ENCODE measurements at regions not wholly inside any gene's neighbourhood (a gene's known extent, or its start where the extent isn't known, plus 50 kb on each side); places are given as distances from the start of the nearest gene placed in this dataset.
"Not testable (repeated sequence)": the region's sequence is repeated elsewhere in the genome, so short reads cannot be mapped to it uniquely, and the experiment has no call there.

DNA sequence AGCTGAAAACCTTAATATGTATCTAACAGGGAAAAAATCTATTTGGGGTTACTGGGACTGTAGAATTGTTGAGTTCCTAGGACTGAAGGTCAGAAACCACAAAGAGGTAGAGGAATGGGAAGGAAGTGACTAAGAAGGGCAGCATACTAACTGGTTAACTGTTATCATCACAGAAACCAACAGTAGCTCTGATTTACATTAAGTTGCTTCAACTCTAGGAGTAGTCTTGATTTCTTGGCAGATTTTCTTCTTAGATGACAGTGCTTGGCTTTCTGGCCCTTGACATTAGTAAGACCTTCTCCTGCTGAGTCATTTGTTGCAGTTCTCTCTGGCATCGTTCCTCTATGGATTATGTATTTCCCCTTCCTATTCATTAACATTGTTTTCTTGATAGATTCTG, 116.1 kb upstream of the RASA1 start:
- no peak for DNase-seq (ENCODE audit: extremely low read depth in 1 of 11, low read depth in 9 of 11, low spot score in 4 of 11)

DNA sequence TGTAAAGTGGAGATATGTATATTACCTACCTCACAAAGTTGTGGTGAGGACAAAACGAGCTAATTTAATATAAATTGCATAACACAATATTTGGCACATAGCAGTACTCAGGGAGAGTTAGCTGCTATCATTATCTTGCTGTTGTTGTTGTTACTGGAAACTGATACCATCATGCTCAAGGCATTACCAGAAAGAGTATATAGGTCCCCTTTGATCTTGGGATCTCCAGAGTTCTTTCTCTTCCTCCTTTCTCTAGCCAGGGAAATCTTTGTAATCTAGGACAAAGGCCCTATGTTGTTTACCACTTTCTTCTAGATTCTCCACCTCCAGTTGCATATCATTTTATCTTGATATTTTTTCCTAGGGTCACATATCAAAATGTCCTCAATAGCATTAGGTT, 114.8 kb upstream of the RASA1 start:
- no peak for DNase-seq (ENCODE audit: extremely low read depth in 1 of 11, low read depth in 9 of 11, low spot score in 4 of 11)

DNA sequence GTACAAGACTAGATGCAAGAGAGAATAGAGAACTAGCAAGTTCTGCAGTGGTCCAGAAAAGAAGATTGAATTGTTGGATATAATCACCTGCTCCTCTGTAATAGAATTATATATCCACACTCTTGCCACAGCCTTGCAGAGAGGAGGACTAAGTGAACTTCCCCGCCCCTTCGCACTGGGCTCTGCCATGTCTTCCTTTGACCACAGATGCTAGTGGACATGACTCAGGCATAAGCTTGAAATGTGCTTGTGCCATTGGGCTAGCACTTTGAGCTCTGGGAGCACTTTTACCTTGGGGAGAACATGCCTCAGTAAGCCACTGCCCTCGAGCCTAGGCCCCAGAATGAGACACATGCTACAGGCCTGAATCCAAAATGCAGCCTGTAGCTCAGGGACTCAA, 113.5 kb upstream of the RASA1 start:
- DNase-seq (ENCODE audit: extremely low read depth in 1 of 11, low read depth in 9 of 11, low spot score in 4 of 11): no peak

DNA sequence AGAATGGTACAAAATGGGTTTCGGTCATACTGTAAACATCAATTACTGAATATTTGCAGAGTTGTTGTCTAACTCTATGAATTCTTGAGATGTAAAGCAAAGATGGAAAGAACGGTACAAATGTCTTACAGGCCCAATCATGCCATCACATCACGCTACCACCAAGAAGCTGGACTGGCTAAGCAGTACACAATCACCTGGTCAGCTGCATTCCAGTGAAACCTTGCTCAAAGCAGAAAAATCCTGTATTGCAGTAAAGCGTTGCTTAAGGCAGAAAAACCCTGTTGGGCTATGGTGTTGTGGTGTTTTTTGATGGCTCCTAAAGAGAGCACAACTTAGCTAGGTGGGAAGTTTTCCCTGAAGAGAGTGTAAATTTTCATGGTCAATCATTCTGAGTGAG, 112.6 kb upstream of the RASA1 start:
- DNase-seq (ENCODE audit: extremely low read depth in 1 of 11, low read depth in 9 of 11, low spot score in 4 of 11): no peak

DNA sequence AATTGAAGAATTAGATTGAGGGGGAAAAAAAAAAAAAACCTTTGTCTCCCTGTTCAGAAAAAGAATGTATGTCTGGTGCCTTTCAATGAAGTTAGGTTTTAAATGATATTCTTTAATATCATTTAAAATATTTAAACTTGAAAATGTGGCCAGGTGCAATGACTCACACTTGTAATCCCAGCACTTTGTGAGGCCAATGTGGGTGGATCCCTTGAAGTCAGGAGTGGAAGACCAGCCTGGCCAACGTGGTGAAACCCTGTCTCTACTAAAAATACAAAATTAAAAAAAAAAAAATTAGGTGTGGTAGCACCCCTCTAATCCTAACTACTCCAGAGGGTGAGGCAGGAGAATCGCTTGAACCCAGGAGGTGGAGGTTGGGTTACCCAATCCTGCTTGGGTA, 111.1 kb upstream of the RASA1 start:
- no peak for DNase-seq (ENCODE audit: extremely low read depth in 1 of 11, low read depth in 9 of 11, low spot score in 4 of 11)

DNA sequence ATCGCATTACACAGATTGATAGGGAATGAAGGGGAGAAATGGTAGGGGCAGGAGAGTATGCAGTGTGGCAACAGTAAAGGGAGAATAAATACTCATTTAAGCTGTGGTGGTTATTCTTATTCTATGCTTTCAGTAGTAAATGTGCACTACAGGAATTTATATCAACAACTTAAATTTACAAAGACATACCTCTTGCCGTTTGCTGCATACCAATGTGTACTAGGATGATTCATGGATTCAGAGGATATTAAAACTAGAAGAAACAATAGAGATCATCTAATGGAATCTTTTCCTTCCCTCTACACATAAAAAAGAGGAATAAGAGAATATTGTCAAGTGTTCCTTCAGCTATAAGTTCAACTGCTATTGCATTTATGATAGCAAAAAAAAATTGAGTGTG, 103.3 kb upstream of the RASA1 start:
- DNase-seq (ENCODE audit: extremely low read depth in 1 of 11, low read depth in 9 of 11, low spot score in 4 of 11): no peak

DNA sequence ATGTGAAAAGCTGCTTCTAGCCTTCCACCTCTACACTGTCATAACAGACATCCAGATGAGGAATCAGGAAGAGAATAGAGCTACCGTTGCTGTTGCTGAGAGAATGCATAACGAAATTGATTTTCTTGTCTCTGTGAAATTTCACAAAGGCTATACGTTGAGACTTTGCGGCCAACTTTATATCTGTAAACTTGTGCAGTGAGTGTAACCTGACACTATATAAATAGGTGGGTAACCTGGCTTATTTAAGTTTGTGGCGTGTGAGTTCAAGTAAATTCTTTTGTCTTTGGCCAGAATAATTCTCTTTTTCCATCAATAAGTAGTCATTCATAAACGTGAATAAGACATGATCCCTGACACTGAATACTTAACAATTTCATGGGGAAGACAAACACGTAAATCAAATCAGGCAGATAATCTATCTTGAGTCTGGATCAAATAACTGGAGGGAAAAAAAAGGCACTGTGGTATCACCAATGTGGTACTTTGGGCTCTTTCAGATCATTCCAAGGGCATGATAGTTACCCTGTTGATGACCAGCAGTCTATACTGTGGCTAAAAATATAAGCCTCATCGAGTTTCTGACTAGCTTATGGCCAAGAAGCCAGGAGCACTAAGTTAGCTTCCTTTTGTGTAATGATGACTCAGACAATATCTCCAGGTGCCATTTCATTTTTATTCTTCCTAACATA, 98.2 kb upstream of the RASA1 start:
- DNase-seq (ENCODE audit: extremely low read depth in 1 of 11, low read depth in 9 of 11, low spot score in 4 of 11): no peak

DNA sequence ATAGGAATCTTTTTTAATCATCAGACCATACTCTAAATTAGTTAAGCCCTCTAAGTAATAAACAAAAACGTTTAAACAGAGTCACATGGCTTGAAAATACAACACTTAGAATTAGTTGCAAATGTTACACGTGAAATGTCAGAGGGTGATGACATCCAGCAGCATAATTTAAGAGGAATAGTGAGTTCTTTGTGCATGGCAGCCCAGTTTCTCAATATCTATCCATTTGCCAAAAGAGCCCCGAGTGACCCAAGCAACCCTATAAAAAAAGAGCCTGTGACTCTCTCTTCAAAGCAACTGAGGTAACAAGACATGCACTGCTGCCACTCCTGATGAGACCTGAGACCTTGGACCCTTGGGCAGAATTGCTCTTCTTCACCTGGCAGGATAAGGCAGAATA, 96.9 kb upstream of the RASA1 start:
- no peak for DNase-seq (ENCODE audit: extremely low read depth in 1 of 11, low read depth in 9 of 11, low spot score in 4 of 11)

DNA sequence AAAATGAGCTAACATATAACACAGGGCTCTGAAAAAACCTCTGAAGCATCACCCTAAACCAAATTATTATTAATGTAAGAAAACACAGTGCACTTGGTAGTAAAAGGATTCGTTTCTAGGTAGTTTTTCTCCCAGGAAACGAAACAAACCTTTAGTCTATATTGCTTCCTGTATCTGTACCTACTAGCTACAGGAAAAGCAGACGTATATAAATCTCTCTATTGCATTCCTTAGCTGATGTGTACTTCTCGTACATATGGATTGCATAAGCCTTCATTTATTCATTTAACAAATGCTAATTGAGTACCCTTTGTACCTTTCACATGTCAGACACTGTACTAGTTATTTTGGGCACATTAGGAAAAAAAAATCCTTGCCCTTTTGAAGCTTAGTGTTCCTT, 85.0 kb upstream of the RASA1 start:
- DNase-seq (ENCODE audit: extremely low read depth in 1 of 11, low read depth in 9 of 11, low spot score in 4 of 11): no peak

DNA sequence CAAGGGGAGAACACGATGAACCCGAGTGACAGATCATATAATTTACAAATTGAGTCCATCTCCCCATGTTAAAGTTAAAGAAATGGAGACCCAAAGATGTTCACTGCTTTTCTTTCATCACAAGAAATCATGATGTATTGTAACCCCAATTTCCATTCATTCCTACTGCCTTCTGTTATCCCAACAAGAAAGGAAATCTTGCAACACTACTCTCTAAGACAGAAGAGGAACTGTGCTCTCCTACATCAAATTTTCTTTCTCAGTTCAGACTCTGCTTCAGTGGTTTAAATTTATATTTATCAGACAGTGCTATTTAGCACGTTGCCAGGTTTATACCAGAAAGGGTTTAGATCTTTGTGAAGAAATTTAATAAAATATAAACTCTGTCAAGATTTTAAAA, 83.8 kb upstream of the RASA1 start:
- DNase-seq (ENCODE audit: extremely low read depth in 1 of 11, low read depth in 9 of 11, low spot score in 4 of 11): no peak

DNA sequence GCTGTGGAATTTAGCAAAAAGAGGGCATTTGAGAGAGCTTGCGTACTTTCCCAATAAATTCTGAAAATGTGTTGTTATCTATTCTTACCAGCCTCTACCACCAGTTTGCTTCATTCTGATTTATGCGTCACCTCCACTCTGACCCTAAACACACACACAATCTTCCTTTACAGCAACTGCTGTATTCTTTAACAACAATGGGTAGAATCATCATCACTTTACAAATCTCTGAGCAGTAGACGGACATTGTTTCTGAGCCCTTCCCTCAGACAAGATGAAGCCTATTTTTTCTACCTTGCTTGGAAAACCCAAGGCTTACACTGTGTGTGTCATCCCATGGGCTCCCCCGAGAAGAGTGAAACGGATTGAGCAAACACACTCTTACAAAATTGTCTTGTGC, 83.1 kb upstream of the RASA1 start:
- DNase-seq (ENCODE audit: extremely low read depth in 1 of 11, low read depth in 9 of 11, low spot score in 4 of 11): no peak

DNA sequence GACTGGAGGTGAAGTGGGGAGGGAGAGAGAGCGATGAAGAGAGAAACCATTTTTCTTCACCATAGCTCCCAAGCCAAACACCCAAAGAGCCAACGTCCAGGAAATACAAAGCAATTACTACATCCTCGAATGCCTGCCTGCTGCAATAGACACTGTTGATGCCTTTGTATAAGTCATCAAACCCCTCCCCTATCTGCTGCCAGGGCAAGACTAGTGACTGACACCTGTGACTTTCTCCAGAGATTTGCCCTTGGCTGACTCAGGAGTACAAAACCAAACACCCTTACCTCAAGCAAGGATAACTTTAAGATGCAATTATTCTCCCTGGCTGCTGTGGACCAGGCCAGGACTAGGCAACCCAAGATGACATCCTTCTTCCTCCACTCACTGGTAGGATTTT, 81.8 kb upstream of the RASA1 start:
- no peak for DNase-seq (ENCODE audit: extremely low read depth in 1 of 11, low read depth in 9 of 11, low spot score in 4 of 11)

DNA sequence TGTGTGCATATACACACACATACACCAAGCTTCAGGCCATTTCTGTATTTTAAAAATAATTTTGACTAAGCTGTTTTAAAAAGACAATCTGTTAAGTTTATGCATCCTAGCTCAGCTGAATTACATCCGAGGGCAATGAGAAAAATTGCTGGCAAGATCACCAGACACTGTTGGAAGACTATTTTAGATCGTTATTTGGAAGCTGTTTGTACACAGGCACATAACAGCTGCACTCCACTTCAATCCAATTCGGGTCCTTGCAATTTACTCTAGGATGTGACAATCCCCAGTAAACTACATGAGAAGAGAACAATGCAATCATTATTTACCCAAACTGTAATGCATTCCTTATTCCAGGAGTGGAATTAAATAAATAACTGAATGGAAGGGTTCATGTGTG, 79.3 kb upstream of the RASA1 start:
- no peak for DNase-seq (ENCODE audit: extremely low read depth in 1 of 11, low read depth in 9 of 11, low spot score in 4 of 11)

DNA sequence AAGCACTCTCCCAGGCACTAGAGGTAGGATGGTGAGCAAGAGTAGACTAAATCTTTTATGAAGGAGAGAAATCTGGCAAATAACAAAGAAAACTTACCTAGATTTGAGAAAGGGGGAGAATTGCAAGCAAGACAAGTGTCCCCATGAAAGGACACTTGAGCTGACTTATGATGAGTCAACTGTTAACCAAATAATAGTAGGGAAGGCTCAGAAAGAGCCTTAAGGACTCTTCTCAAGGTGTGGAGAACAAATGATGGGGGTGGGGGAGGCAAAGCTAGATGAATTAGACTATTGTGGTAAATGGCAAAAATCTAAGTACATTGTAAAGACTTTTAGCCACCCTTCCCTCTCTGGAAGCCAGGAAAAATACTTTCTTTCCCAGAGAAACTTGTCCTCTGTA, 77.6 kb upstream of the RASA1 start:
- no peak for DNase-seq (ENCODE audit: extremely low read depth in 1 of 11, low read depth in 9 of 11, low spot score in 4 of 11)

DNA sequence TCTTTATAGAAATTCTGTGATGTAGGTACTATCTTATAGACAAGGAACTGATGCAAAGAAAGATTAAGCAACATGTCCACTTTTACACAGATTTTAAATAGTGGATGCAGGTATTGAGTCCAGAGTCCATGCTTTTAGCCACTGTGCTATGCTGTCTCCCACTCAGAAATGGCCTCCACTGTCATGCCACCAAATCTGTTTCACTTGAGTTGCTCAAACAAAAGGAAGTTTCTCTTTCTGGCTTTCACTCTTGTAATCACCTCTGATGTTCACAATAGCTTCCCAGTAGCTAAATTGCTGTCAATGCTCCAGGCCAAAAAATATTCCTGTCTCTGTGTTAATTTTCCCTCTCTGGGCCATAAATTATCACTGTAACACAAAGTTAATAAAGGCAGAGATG, 77.0 kb upstream of the RASA1 start:
- no peak for DNase-seq (ENCODE audit: extremely low read depth in 1 of 11, low read depth in 9 of 11, low spot score in 4 of 11)

DNA sequence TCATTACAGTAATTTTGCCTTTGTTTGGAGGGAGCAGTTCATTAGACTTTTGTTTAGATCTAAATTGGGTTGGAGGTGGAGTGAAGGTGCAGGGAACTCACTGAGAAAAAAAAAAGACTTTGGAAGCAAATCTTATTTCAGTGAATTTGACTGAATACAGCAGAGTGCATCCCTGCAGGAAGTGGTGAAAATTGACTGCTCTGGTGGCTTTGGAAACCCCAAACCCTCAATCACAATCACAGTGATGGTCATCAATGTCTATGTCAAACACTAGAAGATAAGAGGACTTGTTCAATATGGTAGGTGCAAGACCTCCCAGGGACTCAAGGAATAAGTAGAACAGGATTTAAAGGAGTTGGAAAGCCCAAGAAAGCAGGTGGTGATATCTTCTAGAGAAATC, 76.0 kb upstream of the RASA1 start:
- no peak for DNase-seq (ENCODE audit: extremely low read depth in 1 of 11, low read depth in 9 of 11, low spot score in 4 of 11)

DNA sequence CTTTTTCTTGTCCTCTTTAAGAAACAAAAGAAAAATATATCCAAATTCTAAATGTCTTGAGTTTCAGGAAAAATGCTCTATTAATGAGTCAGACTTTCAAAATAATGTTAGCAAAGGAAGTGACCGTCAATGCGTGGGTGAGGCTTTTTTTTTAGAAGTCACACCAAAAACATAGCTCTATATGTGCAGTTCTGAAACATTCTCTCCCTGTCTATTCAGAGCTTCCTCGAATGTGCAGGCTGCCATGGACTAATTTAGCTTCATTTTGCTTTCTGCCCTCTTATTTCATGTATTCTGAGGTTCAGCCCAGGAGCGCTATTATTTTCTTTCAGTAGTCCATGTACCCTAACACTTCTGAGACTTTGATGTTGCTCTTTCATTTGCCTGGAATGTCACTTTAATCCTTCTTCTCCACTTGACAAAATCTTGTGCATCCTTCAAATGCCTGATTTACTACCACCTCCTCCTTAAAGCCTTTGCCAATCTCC, 72.5 kb upstream of the RASA1 start:
- DNase-seq (ENCODE audit: extremely low read depth in 1 of 11, low read depth in 9 of 11, low spot score in 4 of 11): no peak

DNA sequence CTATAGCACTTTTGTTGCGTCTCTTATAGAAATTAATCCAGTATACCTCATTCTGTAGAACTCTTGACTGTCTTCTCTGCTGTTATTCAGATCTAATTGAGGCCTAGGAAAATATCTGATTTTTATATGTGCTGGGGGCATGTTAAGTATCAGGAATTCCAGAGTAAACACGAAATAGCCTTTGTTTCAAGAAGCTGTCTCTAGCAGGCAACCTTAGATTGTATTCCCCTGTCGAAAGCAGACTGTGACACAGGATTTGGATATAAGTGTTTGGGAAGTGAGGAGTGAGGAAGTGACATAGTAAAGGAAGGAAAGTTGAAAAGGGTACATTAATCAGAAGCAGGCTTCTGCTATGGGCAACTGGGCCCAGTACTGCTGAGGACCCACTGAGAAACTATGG, 72.1 kb upstream of the RASA1 start:
- DNase-seq (ENCODE audit: extremely low read depth in 1 of 11, low read depth in 9 of 11, low spot score in 4 of 11): no peak

DNA sequence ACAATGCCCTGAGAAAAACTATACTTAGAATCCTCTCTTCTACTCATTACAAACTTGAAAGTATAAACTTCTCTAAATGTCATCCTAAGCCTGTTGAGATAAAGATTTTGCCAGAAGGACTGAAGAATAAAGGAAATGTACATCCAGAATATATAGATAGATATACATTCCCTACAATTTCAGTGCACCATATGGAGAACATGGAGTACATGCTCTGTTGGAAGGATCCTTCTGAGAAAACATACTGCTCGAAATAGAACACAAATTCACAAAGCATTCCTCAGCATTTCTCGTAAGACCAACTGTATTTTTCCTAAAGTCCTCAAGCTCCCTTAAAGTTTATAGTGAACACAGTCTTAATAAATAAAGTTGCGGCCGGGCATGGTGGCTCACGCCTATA, 69.7 kb upstream of the RASA1 start:
- no peak for DNase-seq (ENCODE audit: extremely low read depth in 1 of 11, low read depth in 9 of 11, low spot score in 4 of 11)

DNA sequence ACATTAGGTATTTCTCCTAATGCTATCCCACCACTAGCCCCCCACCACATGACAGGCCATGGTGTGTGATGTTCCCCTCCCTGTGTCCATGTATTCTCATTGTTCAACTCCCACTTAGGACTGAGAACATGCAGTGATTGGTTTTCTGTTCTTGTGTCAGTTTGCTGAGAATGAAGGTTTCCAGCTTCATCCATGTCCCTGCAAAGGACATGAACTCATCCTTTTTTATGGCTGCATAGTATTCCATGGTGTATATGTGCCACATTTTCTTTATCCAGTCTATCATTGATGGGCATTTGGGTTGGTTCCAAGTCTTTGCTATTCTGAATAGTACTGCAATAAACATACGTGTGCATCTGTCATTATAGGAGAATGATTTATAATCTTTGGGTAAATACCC, 68.4 kb upstream of the RASA1 start:
- DNase-seq (ENCODE audit: extremely low read depth in 1 of 11, low read depth in 9 of 11, low spot score in 4 of 11): not testable (repeated sequence)

DNA sequence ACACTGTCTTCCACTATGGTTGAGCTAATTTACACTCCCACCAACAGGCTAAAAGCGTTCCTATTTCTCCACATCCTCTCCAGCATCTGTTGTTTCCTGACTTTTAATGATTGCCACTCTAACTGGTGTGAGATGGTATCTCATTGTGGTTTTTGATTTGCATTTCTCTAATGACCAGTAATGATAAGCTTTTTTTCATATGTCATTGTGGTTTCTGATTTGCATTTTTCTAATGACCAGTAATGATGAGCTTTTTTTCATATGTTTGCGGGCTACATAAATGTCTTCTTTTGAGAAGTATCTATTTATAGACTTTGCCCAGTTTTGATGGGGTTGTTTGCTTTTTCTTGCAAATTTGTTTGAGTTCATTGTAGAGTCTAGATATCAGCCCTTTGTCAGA, 68.0 kb upstream of the RASA1 start:
- not testable (repeated sequence) for DNase-seq (ENCODE audit: extremely low read depth in 1 of 11, low read depth in 9 of 11, low spot score in 4 of 11)

DNA sequence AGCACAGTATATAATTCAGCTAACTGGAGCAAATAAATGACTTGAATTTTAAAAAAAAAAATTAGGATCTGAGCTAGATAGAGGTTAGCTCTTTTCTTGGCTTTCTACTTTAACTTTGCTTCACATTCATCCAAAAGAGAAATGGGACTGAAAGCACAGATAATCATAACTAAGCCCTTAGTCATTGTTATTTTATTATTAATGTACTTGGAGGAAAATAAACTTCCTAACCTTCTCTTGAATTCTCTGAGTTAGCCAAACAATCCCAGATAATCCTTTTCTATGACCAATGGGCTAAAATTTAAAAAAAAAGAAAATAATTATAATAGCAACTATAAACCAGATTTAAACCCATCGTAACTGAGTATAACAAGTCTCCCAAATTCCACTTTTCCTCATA, 57.6 kb upstream of the RASA1 start:
- no peak for DNase-seq (ENCODE audit: extremely low read depth in 1 of 11, low read depth in 9 of 11, low spot score in 4 of 11)
